NCI-H2196 treated with DMSO at 0.1 percent for 48 hours (cell line): ENCODE measurements at regions not wholly inside any gene's neighbourhood (a gene's known extent, or its start where the extent isn't known, plus 50 kb on each side); places are given as distances from the start of the nearest gene placed in this dataset.

ENCODE experiments used
- DNase-seq: peaks from one replicate; lab custom pipeline; 2025; ENCODE audit not compliant: unreplicated experiment; lab: John Stamatoyannopoulos, UW

DNA sequence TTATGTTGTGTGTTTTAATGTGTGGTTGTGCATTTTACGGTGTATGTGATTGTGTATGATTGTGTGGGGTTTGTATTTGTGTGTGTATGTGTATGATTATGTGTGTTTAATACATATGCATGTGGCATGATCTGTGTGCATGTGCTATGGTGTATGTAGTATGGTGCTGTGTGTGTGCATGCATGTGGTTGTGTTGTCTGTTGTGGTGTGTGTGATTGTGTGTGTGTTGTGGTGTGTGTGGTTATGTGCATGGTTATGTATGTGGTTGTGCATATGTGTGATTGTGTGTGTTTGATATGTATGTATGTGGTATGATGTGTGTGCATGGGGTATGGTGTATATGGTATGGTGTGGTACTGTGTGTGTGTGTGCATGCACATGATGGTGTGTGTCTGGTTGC lies 148.1 kb upstream of the AGAP1 start:
- no peak for DNase-seq

DNA sequence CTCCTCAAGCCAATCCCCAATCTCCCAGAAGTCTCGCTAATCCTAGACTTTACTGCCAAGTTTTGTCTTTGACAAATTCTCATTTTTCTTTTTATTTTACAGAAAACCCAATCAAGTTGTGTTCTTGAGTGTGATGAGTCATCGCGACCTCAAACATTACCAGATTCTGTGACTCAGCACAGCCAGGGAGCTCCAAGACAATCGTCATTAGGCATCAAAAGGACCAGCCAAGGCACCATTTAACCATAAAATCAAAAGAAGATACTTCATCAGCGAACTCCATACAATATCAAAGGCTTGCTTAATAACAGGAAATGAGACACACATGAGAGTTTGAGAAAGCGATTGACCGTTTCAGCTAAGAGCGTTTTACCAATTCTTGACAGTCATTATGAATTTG lies 146.2 kb upstream of the AGAP1 start:
- DNase-seq = no peak

DNA sequence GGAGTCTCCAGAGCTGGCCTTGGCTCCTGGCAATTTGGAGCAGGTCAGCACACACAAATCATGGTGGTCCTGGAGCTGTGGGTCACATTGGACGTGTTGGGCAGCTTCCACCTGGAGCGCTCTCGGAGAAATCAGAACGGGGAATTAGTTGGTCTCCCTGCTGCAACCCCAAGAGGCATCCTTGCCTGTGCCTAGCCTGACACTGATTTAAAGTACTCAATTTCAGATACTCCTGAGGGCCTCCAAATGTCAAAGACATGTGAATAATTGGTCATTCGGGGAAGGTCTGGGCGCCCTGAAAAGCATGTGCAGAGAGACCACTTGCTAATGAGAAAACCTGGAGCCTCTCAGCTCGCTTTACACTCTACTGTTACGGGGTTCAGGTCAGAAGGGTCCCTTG lies 145.5 kb upstream of the AGAP1 start:
- DNase-seq = no peak

DNA sequence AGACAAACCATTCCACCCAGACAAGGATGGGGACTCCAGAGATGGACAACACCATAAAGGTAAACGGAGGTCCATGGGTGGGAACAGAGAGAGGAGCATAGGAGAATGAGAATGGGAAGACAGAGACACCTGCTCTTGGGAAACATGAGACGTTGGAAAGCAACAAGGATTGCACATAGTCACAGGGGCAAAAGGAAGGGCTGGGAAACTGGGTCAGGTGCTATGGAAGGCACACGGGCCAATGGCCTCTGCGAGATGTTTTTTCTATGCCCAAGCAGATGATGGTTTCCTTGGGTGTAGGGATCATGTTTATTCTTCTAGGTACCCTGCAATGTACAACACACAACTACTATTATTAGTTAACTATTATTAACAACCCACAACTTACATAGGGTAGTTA lies 143.6 kb upstream of the AGAP1 start:
- DNase-seq = no peak

DNA sequence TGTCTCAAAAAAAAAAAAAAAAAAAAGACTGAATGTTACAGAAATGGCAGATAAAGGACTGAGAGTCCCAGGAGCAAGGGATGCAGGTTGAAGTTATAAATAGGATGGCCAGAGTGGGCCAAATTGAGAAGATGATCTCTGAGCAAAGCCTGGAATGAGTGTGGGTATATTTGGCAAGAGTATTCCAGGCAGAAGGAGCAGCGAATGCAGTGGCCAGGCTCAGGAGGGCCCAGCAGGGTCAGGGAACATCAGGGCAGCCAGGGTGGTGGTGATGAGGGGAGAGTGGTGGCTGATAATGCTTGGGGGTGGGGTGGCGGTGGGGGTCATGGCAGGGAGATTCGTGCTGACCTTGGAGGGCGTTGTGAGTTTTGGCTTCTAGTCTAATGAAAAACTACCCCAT lies 141.3 kb upstream of the AGAP1 start:
- DNase-seq = no peak

DNA sequence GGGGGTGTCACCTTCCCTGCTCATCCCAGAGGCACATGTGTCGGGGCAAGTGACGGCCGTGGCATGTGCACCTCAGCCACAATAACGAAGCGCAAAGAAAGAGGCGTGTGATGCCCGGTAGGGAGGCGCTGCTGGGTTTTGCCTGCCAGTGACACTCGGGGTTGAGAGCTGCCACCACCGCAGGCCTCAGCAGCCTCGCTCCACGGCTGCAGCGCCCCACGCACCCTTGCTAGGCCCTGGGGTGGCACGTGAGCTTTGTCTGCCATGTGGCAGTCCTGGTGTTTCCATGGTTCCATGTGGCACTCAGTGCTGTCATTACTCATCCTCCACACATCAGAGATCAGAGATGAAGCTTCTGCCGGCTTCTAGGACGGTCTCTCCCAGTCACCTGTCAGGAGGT lies 136.0 kb upstream of the AGAP1 start:
- no peak for DNase-seq

DNA sequence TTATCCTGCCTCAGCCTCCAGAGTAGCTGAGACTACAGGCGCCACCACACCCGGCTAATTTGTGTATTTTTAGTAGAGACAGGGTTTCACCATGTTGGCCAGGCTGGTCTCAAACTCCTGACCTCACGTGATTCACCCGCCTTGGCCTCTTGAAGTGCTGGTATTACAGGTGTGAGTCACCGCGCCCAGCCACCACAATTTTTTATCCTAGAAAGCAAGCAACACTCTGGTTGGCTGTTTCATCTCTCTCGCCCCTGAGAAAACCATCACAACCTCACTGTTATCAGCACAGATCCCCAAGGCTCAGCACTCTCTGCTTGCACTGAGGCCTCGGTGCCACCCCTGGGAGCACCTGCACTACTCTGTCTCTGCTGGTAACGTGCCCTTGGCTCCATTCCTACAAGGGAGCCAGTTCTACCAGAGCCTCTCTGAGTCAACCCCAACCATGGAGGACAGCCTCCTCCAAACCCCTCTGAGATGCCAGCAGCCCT lies 134.8 kb upstream of the AGAP1 start:
- DNase-seq = no peak

DNA sequence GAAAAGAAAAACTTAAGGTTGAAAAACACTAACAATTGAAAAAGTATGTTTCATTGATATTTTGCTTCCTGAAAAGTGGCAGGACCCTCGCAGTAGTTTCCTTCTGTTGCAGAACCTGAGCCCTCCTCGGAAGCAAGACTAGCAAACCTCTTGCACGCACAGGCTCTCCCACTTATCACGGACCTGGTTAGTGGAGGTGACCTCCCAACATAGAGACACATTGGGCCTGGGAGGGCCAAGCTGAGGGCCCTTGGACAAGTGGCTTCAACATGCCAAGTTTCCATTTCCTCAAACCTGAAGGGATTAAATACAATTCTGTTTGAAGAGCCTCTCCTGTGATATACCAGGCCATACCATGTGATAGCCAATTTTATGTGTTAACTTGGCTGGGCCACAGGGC lies 133.4 kb upstream of the AGAP1 start:
- no peak for DNase-seq

DNA sequence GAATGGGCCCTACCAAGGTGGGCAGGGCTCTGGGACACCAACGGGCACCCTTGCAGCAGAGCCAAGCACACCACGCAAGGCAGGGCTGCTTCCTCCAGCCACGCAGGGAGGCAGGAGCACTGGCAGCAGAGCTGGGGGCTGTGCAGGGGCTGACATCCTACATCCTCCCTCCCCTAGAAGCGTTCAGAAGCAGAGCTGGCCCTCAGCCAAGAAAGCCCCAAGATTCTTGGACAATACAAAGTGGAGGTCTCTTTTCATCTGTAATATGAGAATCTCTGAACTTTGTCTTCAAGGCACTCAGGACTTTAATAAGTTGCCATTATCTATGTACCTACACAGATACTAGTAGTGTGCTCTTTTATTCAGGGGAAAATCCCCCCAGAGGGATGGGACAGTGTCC lies 128.1 kb upstream of the AGAP1 start:
- DNase-seq = no peak

DNA sequence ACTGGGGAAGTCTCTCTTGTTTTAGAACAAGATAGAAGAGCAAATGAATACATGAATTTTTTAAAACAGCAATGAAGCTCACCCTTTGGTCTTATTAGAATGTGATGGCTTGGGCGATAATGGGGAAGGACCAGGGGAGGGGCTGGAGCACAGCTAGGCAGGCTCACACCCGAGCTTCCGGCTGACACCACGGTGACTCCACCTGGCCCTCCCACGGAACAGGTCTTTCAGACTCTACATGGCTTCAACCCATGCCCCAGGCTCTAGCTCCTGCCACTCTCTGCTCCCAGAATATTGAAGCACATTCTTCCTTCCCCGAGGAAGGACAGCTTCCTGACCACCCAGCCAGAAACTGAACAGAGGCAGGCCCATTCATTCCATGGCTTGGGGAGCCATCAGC lies 127.5 kb upstream of the AGAP1 start:
- DNase-seq = no peak

DNA sequence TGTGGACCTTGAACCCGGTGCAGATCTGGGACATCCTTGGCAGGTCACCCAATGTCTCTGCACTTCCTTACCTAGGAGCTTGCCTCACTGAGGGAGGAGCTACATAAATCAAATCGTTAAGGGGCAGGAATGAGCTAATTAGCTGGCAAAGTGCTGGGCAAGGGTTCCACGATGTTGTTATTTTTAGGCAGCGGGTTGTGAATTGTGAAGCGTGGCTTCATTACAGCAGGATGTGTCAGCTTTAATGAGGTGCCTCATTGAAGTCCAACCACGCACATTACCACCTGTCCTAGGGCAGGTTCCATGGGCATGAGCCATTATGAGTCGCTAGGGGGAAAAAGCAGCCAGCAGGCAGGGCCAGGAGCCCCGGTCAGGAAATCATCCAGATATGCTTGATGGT lies 127.0 kb upstream of the AGAP1 start:
- DNase-seq = no peak

DNA sequence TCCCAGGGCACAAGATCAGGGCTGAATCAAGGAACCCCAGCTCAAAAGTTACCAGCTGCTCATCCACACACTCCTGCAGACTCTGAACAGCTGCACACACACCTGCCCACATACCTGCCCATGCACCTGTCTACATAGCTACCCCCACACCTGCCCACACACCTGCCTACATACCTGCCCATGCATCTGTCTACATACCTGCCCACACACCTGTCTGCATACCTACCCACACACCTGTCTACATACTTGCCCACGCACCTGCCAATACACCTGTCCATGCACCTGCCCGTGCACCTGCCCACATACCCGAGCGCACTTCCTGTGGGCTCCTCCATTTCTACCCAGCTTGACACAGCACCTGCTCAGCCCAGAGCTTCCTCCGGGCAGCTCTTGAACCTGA lies 122.8 kb upstream of the AGAP1 start:
- no peak for DNase-seq

DNA sequence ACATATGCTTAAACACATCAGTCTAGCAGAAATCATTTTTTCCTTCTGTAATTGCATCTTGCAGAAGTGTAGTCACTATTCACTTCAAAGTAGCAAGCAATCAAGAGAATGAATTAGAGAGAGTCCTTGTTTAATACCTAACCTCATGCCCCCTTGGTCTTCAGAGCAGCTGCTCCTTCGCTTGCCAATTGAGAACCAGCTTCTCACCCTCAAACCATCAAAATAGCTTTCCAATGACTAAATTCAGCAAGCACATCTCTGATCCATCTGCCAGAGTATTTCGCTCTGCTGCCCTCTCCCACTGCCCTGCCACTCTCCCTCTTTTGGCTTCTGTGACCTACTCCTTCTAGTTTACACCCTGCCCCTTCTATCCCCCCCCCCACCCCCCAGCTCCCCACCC lies 120.7 kb upstream of the AGAP1 start:
- DNase-seq = no peak

DNA sequence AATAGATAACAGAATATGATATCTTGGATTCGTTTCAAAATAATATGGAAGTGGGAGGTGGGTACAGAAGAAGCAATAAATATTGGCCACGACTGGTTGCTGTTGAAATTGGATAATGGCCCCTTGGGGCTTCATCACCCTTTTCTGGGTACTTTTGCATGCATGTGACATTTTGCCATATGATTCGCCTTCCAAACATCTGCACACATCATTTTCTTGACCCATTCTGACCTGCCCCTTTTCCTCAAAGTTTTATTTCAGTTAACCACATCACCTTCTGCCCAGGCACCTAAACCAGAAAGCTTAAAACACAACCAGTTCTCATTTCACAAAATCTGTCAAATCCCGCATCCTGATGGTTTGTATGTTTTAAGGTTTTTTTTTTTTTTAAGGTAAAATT lies 116.7 kb upstream of the AGAP1 start:
- no peak for DNase-seq

DNA sequence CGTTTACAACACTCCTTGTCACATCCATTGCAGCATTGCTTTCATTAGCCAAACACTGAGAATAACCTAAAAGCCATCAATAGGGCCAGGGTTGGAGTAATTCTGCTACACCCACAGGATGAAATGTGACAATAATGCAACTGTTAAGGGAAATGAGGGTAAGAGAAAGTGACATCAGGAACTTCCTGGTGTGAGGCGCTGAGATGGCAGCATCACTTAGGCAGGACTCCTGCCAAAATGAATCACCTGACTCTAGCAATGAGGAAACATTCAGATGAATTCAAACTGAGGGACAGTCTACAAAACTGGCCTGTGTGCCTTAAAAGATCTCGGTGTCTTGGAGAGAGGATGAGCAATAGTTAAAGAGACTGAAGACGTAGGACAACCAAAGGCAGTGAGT lies 115.6 kb upstream of the AGAP1 start:
- peak; percentile 27 for DNase-seq

DNA sequence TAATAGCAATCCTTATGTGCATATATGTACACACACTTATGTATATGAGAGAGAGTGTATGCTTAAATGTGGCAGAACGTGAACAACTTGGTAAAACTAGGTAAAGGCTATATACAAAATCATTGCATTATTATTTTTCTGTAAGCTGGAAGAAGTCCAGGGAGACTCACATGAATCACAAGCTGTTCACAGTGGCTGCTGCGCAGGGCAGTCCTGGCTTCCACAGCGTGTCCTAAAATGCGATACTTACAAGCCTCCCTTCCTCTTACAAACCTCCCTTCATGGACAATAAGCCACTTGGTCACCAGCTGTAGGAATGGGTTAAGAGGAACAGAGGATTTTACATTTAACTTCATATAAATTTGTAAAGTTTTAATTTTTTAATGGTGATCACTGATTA lies 114.9 kb upstream of the AGAP1 start:
- no peak for DNase-seq

DNA sequence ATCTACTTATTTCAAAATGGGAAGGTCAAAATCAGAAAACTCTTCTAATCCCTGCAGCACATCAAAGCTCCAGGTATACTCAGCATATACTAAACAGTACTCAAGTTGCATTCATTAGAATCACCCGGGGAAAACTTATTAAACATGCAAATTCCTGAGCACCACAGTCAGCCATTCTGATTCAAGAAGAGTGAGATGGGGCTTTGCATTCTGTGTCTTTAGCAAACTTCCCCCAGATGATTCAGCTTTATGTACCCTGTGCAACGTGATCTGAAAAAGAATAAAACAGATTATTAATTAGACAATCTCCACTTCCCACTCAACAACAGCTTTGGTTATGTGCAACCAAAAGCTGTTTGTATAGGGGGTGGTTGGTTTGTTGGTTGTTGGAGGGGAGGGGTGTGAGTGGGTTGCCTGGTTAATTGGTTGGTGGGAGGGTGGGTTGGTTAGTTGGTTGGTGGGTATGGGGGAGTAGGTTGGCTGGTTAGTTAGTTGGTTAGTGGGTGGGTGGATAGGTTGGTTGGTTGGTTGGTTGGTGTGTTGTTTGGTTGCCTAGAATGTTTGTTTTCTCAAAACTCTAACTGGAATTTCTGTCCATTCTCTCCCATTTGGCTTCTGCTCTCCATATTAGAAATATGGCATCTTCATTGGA lies 112.5 kb upstream of the AGAP1 start:
- no peak for DNase-seq

DNA sequence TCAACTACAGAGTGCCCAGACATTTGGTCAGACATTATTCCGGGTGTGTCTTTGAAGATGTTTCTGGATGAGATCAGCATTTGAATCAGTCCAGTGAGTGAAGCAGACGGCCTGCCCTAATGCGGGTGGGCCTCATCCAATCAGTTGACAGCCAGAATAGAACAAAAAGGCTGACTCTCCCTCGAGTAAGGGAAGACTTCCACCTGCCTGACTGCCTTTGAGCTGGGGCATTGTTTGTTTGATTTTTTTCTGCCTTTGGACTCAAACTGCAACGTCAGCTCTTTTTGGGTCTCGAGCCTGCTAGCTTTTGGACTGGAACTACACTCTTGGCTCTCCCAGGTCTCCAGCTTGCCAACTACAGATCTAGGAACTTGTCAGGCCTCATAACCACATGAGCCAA lies 111.7 kb upstream of the AGAP1 start:
- DNase-seq = no peak

DNA sequence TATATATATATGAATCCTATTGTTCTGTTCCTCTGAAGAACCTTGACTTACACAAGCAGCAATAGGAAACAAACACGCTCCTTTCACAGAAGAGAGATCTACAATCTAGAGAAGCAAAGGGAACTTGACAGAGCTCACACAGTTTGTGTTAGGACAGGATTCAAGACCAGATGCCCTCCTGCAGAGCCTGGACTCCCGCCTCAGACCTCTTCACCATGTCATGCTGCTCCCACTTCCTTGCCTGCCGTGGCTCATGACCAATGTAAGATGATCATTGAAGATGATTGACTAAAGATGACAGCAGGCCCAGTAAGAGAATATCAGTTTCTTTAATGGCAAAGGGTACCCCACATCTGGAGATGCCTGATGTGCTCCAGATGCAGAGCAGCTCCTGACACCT lies 111.2 kb upstream of the AGAP1 start:
- DNase-seq = no peak

DNA sequence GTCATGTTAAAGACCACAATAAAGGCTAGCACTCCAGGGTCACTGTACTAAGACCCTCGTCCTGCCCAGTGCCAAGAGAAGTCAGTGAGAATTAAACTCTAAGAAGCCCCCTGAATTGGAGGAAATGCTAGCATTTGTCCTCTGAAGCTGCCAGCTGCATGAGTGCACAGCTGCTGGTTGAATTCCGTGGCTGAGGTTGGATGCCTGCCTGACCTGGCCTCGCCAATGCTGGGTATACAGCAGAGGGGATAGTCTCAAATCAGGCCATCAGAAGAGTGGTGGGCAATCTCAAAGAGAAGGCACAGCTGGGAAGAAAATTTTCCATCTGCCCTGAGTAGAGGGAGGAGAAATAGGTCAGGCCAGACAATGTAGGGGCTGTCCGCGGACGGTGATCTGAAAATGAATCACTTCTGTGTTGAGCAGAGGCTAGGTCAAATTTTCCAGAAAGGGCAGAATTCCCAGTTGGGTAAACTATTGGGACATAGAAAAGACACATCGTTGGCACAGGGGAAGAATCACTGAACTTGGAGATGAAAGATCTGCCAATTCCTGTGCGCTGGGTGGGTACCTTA lies 110.5 kb upstream of the AGAP1 start:
- DNase-seq = no peak

DNA sequence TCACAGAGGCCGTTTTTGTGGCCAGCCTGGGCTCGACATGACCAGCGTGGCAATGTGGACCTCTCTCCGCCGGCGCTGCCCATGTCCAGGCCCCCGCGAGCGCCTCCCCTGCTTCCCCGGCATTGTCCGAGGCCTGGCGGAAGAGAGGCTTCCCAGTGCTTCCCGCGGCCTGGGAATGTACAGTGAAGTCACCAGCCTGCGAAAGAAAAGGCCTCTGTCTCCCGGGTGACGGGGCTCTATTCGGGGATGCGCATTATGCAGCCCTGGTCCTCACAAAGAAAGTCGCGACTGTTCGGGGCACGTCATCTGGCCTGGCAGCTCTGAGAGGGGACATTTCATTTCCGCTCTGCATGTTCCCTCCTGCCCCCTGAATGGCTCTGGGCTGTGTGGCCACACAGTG lies 109.2 kb upstream of the AGAP1 start:
- no peak for DNase-seq

DNA sequence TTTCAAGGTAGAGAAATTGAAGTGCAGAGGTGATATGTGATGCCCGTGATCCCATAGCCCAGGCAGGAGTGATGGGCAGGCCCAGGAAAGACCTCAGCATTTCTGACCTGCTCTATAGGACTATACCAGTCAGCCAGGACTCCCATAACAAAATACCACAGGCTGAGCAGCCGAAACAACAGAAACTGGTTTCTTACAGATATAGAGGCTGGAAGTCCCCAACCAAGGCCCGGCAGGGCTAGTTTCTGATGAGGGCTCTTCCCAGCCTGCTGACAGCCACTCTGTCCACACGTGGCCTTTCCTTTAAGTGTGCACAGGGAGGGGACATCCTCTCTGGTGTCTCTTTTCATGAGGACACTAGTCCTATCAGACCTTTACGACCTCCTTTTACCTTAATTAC lies 104.2 kb upstream of the AGAP1 start:
- DNase-seq = no peak

DNA sequence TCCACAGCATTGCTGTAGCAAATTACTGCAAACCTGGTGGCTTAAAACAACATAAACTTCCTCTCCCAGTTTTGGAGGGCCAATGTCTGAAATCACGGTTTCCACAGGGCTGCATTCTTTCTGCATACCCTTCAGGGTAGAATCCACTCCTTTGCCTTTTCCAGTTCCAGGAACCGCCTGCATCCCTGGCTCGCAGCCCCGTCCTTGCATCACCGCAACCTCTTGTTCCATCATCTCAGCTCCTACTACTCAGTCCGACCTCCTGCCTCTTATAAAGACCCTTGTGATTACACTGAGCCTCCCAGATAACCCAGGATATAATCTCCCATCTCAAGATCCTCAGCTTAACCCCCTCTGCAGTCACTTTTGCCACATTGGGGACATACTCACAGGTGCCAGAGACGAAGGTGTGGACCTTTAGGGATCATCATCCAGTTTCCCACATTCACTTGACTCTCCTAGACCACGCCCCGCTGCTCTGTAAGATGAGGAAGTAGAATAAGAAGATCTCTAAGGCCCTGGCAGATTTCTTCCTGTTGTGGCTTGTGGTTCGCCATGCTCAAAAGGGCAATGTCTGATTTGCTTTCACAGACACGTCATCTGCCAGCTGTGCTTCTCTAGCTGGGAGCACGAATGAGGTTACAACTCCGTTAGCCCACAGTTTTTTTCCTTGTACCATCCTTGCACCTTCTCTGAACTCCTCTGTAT lies 103.6 kb upstream of the AGAP1 start:
- no peak for DNase-seq
